ENCODE measurements at regions not wholly inside any gene's neighbourhood (a gene's known extent, or its start where the extent isn't known, plus 50 kb on each side); places are given as distances from the start of the nearest gene placed in this dataset.

GRCh38 chr2:128617029-128617590 is 298.4 kb upstream of the HS6ST1 start:
- TF ChIP-seq CTCF (IDR thresholded peaks at IDR 0.05): no peak
- TF ChIP-seq EZH2 (IDR thresholded peaks at IDR 0.05): no peak
- no peak for TF ChIP-seq EZH2phosphoT487 (IDR thresholded peaks at IDR 0.05)

Measured in neural progenitor cell (in vitro differentiated cells).